ENCODE measurements at regions not wholly inside any gene's neighbourhood (a gene's known extent, or its start where the extent isn't known, plus 50 kb on each side); places are given as distances from the start of the nearest gene placed in this dataset.

DNA sequence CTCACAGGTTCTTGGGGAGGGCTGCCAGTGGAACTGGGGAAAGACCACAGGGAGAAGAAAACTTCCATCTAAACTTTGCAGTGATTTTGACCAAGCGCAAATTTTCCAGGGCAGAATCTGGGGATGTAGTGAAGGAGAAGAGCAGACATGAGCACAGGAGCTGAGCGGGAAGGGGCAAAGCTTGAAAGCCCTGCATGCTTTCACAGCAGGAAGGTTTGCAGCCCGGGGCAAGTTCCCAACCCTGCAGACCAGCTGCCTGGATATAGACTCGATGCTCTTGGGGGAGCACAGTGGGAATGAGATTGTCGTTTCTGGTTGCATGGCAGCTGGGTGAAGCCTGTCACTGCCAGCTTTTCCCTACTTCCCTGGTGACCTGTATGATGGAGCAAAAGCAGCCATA is 276.8 kb upstream of the RORB start:
- TF ChIP-seq, protein P1, sequence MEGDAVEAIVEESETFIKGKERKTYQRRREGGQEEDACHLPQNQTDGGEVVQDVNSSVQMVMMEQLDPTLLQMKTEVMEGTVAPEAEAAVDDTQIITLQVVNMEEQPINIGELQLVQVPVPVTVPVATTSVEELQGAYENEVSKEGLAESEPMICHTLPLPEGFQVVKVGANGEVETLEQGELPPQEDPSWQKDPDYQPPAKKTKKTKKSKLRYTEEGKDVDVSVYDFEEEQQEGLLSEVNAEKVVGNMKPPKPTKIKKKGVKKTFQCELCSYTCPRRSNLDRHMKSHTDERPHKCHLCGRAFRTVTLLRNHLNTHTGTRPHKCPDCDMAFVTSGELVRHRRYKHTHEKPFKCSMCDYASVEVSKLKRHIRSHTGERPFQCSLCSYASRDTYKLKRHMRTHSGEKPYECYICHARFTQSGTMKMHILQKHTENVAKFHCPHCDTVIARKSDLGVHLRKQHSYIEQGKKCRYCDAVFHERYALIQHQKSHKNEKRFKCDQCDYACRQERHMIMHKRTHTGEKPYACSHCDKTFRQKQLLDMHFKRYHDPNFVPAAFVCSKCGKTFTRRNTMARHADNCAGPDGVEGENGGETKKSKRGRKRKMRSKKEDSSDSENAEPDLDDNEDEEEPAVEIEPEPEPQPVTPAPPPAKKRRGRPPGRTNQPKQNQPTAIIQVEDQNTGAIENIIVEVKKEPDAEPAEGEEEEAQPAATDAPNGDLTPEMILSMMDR (IDR thresholded peaks at IDR 0.05), result no peak
- no peak for TF ChIP-seq POLR2A (IDR thresholded peaks at IDR 0.05; ENCODE audit: low read depth)

Measured in esophagus muscularis mucosa (tissue), 3 donors.